ENCODE measurements at regions not wholly inside any gene's neighbourhood (a gene's known extent, or its start where the extent isn't known, plus 50 kb on each side); places are given as distances from the start of the nearest gene placed in this dataset.

DNA sequence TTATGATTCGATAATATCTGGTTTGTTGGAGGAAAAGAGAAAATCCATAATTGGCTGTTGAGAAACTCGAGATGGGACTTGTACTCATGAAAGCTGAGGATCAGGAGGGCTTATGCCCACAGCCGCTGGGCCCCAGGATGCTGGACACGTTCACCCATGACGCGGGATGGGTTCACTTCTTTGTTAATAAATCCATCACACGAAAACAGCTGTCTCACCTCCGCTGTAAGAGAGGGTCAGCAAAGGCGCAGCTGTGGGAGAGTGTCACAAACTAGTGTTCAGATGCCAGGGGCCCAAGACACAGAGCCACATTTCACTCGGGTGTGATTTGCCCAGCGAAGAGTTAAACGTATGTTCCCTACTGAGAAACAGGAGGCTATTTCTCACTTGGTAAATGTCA, 315.1 kb downstream of the THBS2 start:
- Histone ChIP-seq H3K27ac (ENCODE audit: low read depth in 2 of 2, low read length in 2 of 2) (no peak overlapping the region), H3K36me3 (ENCODE audit: control insufficient read depth in 2 of 3, insufficient read depth in 3 of 3, low read length in 3 of 3) (no peaks in the 10 kb centered on the region), H3K4me3 (ENCODE audit: low read length in 3 of 3) (no peak overlapping the region), H3K4me1 (ENCODE audit: control insufficient read depth in 2 of 3, insufficient read depth in 2 of 3, low read depth in 1 of 3, low read length in 3 of 3) (peaks cover 0 to 2% (median 0%) of the 10 kb centered on the region in 3 donors), H3K9me3 (ENCODE audit: control insufficient read depth in 2 of 3, insufficient read depth in 1 of 3, low read length in 3 of 3) (no peaks in the 10 kb centered on the region), H3K27me3 (ENCODE audit: control insufficient read depth, insufficient read depth, low read length) (no peaks in the 10 kb centered on the region), H3K9ac (ENCODE audit: low read length in 3 of 3) (no peak overlapping the region)
- TF ChIP-seq, protein P1, sequence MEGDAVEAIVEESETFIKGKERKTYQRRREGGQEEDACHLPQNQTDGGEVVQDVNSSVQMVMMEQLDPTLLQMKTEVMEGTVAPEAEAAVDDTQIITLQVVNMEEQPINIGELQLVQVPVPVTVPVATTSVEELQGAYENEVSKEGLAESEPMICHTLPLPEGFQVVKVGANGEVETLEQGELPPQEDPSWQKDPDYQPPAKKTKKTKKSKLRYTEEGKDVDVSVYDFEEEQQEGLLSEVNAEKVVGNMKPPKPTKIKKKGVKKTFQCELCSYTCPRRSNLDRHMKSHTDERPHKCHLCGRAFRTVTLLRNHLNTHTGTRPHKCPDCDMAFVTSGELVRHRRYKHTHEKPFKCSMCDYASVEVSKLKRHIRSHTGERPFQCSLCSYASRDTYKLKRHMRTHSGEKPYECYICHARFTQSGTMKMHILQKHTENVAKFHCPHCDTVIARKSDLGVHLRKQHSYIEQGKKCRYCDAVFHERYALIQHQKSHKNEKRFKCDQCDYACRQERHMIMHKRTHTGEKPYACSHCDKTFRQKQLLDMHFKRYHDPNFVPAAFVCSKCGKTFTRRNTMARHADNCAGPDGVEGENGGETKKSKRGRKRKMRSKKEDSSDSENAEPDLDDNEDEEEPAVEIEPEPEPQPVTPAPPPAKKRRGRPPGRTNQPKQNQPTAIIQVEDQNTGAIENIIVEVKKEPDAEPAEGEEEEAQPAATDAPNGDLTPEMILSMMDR (IDR thresholded peaks at IDR 0.05; ENCODE audit: borderline replicate concordance, extremely low read depth, insufficient read depth) = no peak
- intact Hi-C loops (cut with DNase I) = no loop called here
- peak in 2 of 5 donors; percentile 44 to 51 for DNase-seq
- no peak for FAIRE-seq

DNA sequence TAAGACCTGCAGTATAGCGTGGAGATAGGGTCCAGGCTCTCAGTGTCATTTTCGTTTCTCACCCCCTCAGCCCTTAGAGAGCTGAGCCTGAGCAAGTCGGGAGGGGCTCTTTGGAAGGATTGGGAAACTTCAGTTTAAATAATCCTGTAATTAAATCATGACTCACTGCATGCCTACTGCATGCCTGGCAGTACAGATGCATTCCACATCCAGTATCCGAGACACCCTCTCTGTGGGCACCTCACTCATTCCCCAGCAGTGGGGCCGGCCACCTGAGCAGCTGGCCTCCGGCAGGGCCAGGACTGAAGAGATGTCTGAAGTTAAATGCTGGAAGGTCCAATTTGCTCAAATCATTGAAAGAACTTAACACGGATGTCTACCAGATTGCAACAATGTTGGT, 316.6 kb downstream of the THBS2 start:
- FAIRE-seq = no peak
- H3K27ac ChIP-seq (ENCODE audit: low read depth in 2 of 2, low read length in 2 of 2) = no peak overlapping the region
- DNase-seq = no peak

DNA sequence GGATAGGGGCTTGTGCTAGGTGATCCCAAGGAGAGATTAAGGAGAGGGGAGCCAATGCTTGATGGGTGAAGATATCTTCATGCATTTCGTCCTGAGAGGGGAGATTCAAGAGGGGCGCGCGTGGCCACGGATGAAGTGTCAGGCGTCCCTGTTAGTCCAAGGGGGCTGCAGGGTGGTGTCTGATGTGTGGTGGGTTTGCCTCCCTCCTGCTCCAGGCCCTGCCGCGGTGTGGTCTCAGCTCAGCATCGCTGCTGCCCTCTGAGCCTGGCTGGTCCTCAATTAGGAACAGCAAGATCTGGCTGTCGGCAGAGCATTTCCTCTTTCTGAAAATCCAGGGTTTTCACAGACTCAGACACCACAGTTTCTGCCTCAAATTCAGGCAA, 318.0 kb downstream of the THBS2 start:
- TF ChIP-seq, protein P1 (IDR thresholded peaks at IDR 0.05; ENCODE audit: borderline replicate concordance, extremely low read depth, insufficient read depth) = no peak
- intact Hi-C loops (cut with DNase I) = no loop called here
- Histone ChIP-seq H3K27ac (ENCODE audit: low read depth in 2 of 2, low read length in 2 of 2) (no peak overlapping the region), H3K4me3 (ENCODE audit: low read length in 3 of 3) (no peak overlapping the region), H3K9ac (ENCODE audit: low read length in 3 of 3) (no peak overlapping the region), H3K36me3 (ENCODE audit: control insufficient read depth in 2 of 3, insufficient read depth in 3 of 3, low read length in 3 of 3) (no peaks in the 10 kb centered on the region), H3K4me1 (ENCODE audit: control insufficient read depth in 2 of 3, insufficient read depth in 2 of 3, low read depth in 1 of 3, low read length in 3 of 3) (peaks cover 0 to 2% (median 0%) of the 10 kb centered on the region in 3 donors), H3K27me3 (ENCODE audit: control insufficient read depth, insufficient read depth, low read length) (no peaks in the 10 kb centered on the region), H3K9me3 (ENCODE audit: control insufficient read depth in 2 of 3, insufficient read depth in 1 of 3, low read length in 3 of 3) (no peaks in the 10 kb centered on the region)
- DNase-seq (no peak), FAIRE-seq (no peak)

More for the DNA sequence above, 316.6 kb downstream of the THBS2 start:
- peaks cover 0 to 2% (median 0%) of the 10 kb centered on the region in 3 donors for H3K4me1 ChIP-seq (ENCODE audit: control insufficient read depth in 2 of 3, insufficient read depth in 2 of 3, low read depth in 1 of 3, low read length in 3 of 3)
- H3K27me3 ChIP-seq (ENCODE audit: control insufficient read depth, insufficient read depth, low read length) = no peaks in the 10 kb centered on the region
- TF ChIP-seq, protein P1 (IDR thresholded peaks at IDR 0.05; ENCODE audit: borderline replicate concordance, extremely low read depth, insufficient read depth) = no peak
- no peaks in the 10 kb centered on the region for H3K36me3 ChIP-seq (ENCODE audit: control insufficient read depth in 2 of 3, insufficient read depth in 3 of 3, low read length in 3 of 3)
- H3K9ac ChIP-seq (ENCODE audit: low read length in 3 of 3) = no peak overlapping the region
- H3K9me3 ChIP-seq (ENCODE audit: control insufficient read depth in 2 of 3, insufficient read depth in 1 of 3, low read length in 3 of 3) = no peaks in the 10 kb centered on the region
- H3K4me3 ChIP-seq (ENCODE audit: low read length in 3 of 3) = no peak overlapping the region
- intact Hi-C loops (cut with DNase I) = no loop called here
